ENCODE measurements at regions not wholly inside any gene's neighbourhood (a gene's known extent, or its start where the extent isn't known, plus 50 kb on each side); places are given as distances from the start of the nearest gene placed in this dataset.

DNA sequence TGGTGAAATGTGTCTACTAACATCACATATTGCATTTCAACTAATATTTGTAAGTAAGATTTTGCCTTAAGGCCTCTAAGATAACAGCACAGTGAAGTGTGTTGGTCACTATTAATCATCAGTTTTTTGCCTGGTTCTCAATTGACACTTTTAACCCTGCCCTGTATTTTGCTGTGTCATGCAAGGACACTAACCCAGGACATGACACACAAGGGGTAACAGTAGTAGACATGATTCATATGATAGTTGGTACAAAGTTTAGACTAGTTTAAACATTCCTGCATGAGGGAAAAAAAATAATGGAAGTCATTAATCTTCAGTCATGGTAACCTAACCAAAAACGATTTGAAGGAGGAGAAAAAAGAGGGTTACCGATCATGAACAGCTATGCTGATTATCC, 207.0 kb downstream of the DEPDC1B start:
- no TSS peak for BruUV-seq (replicated peaks)
- H3K79me2 ChIP-seq (ENCODE audit: insufficient read depth, low read length), result peaks cover 23% of the 10 kb centered on the region
- peak; percentile 56 for ATAC-seq
- DNase-seq (ENCODE audit: low spot score), result peak; percentile 85
- in situ Hi-C loops (cut with HindIII; ENCODE audit: extremely low pct_ligation_motif_present, low pct_unique_long_range_greater_than_20kb) (no loop called here), intact Hi-C loops (cut with micrococcal nuclease; ENCODE audit: unreplicated experiment) (loop anchor here (2.0 to 10.0 kb wide), 2 partner anchors 46 to 92 kb away; no protein-coding TSS in a partner anchor)
- no peaks in the 10 kb centered on the region for H3K36me3 ChIP-seq (replicated peaks in 1 of 2; ENCODE audit: control insufficient read depth in 1 of 2, insufficient read depth in 2 of 2, low read length in 2 of 2)
- H4K20me1 ChIP-seq (ENCODE audit: insufficient read depth, low read length), result no peaks in the 10 kb centered on the region
- 36% methylated on average over 2 of the region's 2 CpGs for WGBS (ENCODE audit: low lambda C conversion rate)
- H3K4me3 ChIP-seq (replicated peaks in 1 of 3; ENCODE audit: insufficient read depth in 1 of 3, low read depth in 2 of 3, low read length in 3 of 3), result no peak overlapping the region
- H3K9ac ChIP-seq (ENCODE audit: insufficient read depth, low read depth, low read length), result no peak overlapping the region
- no peak for FAIRE-seq
- H3K27me3 ChIP-seq (ENCODE audit: control insufficient read depth in 1 of 2, insufficient read depth in 2 of 2, low read length in 2 of 2), result no peaks in the 10 kb centered on the region
- no peak overlapping the region for H2AFZ ChIP-seq (ENCODE audit: low read length)
- peak overlapping the region; percentile 16; the same call in 1 of the 2 replicates for H3K4me2 ChIP-seq (ENCODE audit: low read depth, low read length)
- H3K4me1 ChIP-seq (ENCODE audit: insufficient read depth, low read length), result peaks cover 82% of the 10 kb centered on the region
- ChIA-PET POLR2A (no interaction called here), CTCF (ENCODE audit: low intra/inter-chr PET ratio, low total read pairs) (no interaction called here)
- H3K9me3 ChIP-seq (ENCODE audit: low read length), result no peaks in the 10 kb centered on the region
- H3K27ac ChIP-seq (ENCODE audit: extremely low read length, insufficient read depth, low read length), result peak overlapping the region; percentile 44
- TF ChIP-seq ERF (CRISPR knock-in tag; IDR thresholded peaks at IDR 0.05), result 0 out of 2 replicates have a peak, but pooled peaks have one; percentile 17
- peak; percentile 86 for TF ChIP-seq FOSL2 (CRISPR knock-in tag; IDR thresholded peaks at IDR 0.05)
- TF ChIP-seq HNF4A (CRISPR knock-in tag; IDR thresholded peaks at IDR 0.05), result peak; percentile 63
- TF ChIP-seq MXD4 (CRISPR knock-in tag; IDR thresholded peaks at IDR 0.05), result peak; percentile 39; the same call in 1 of the 2 replicates
- peak; percentile 100 for TF ChIP-seq NFE2L2 (IDR thresholded peaks at IDR 0.05; ENCODE audit: low read length)
- TF ChIP-seq SAP130 (CRISPR knock-in tag; IDR thresholded peaks at IDR 0.05; ENCODE audit: low read depth), result peak; percentile 84
- 0 out of 2 replicates have a peak, but pooled peaks have one; percentile 33 for TF ChIP-seq KAT7 (CRISPR knock-in tag; IDR thresholded peaks at IDR 0.05; ENCODE audit: borderline replicate concordance)
- peak; percentile 58 for TF ChIP-seq FOXA3 (CRISPR knock-in tag; IDR thresholded peaks at IDR 0.05)
- peak; percentile 65; the same call in 1 of the 2 replicates for TF ChIP-seq IRF2 (CRISPR knock-in tag; IDR thresholded peaks at IDR 0.05)
- TF ChIP-seq, protein P1, sequence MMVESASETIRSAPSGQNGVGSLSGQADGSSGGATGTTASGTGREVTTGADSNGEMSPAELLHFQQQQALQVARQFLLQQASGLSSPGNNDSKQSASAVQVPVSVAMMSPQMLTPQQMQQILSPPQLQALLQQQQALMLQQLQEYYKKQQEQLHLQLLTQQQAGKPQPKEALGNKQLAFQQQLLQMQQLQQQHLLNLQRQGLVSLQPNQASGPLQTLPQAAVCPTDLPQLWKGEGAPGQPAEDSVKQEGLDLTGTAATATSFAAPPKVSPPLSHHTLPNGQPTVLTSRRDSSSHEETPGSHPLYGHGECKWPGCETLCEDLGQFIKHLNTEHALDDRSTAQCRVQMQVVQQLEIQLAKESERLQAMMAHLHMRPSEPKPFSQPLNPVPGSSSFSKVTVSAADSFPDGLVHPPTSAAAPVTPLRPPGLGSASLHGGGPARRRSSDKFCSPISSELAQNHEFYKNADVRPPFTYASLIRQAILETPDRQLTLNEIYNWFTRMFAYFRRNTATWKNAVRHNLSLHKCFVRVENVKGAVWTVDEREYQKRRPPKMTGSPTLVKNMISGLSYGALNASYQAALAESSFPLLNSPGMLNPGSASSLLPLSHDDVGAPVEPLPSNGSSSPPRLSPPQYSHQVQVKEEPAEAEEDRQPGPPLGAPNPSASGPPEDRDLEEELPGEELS (CRISPR knock-in tag; IDR thresholded peaks at IDR 0.05), result no peak
- TF ChIP-seq, protein P2, sequence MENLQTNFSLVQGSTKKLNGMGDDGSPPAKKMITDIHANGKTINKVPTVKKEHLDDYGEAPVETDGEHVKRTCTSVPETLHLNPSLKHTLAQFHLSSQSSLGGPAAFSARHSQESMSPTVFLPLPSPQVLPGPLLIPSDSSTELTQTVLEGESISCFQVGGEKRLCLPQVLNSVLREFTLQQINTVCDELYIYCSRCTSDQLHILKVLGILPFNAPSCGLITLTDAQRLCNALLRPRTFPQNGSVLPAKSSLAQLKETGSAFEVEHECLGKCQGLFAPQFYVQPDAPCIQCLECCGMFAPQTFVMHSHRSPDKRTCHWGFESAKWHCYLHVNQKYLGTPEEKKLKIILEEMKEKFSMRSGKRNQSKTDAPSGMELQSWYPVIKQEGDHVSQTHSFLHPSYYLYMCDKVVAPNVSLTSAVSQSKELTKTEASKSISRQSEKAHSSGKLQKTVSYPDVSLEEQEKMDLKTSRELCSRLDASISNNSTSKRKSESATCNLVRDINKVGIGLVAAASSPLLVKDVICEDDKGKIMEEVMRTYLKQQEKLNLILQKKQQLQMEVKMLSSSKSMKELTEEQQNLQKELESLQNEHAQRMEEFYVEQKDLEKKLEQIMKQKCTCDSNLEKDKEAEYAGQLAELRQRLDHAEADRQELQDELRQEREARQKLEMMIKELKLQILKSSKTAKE (CRISPR knock-in tag; IDR thresholded peaks at IDR 0.05; ENCODE audit: borderline replicate concordance), result no peak
- peak; percentile 33; the same call in 1 of the 2 replicates for TF ChIP-seq KAT8 (CRISPR knock-in tag; IDR thresholded peaks at IDR 0.05)
- peak; percentile 32; the same call in 1 of the 2 replicates for TF ChIP-seq SOX5 (CRISPR knock-in tag; IDR thresholded peaks at IDR 0.05; ENCODE audit: borderline replicate concordance)
- TF ChIP-seq, protein P3, sequence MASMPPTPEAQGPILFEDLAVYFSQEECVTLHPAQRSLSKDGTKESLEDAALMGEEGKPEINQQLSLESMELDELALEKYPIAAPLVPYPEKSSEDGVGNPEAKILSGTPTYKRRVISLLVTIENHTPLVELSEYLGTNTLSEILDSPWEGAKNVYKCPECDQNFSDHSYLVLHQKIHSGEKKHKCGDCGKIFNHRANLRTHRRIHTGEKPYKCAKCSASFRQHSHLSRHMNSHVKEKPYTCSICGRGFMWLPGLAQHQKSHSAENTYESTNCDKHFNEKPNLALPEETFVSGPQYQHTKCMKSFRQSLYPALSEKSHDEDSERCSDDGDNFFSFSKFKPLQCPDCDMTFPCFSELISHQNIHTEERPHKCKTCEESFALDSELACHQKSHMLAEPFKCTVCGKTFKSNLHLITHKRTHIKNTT (CRISPR knock-in tag; IDR thresholded peaks at IDR 0.05), result no peak
- peak; percentile 68; the same call in 1 of the 2 replicates for TF ChIP-seq ZKSCAN8 (CRISPR knock-in tag; IDR thresholded peaks at IDR 0.05; ENCODE audit: borderline replicate concordance)
- TF ChIP-seq PITX1 (CRISPR knock-in tag; IDR thresholded peaks at IDR 0.05), result no peak
- TF ChIP-seq ZNF652 (CRISPR knock-in tag; IDR thresholded peaks at IDR 0.05; ENCODE audit: borderline replicate concordance, low read depth), result peak; percentile 63; the same call in 1 of the 2 replicates
- no peak for TF ChIP-seq ZNF160 (CRISPR knock-in tag; IDR thresholded peaks at IDR 0.05)
- peak; percentile 83 for TF ChIP-seq GATAD2A (CRISPR knock-in tag; IDR thresholded peaks at IDR 0.05)
- peak; percentile 86 for TF ChIP-seq NFE2 (CRISPR knock-in tag; IDR thresholded peaks at IDR 0.05)
- TF ChIP-seq, protein P4, sequence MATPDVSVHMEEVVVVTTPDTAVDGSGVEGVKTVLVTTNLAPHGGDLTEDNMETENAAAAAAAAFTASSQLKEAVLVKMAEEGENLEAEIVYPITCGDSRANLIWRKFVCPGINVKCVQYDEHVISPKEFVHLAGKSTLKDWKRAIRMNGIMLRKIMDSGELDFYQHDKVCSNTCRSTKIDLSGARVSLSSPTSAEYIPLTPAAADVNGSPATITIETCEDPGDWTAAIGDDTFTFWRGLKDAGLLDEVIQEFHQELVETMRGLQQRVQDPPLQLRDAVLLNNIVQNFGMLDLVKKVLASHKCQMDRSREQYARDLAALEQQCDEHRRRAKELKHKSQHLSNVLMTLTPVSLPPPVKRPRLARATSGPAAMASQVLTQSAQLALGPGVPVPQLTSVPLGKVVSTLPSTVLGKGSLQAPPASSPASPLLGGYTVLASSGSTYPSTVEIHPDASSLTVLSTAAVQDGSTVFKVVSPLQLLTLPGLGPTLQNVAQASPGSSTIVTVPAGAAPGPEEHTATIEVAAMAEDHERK (CRISPR knock-in tag; IDR thresholded peaks at IDR 0.05; ENCODE audit: low read depth), result no peak
- TF ChIP-seq NCOA2 (CRISPR knock-in tag; IDR thresholded peaks at IDR 0.05), result peak; percentile 67; the same call in 1 of the 2 replicates
